GM19463 (cell line): ENCODE measurements at regions not wholly inside any gene's neighbourhood (a gene's known extent, or its start where the extent isn't known, plus 50 kb on each side); places are given as distances from the start of the nearest gene placed in this dataset.

ENCODE experiments used
- ATAC-seq: cut with Tn5 transposase; IDR thresholded peaks from one replicate; pipeline ENCODE4 v1.9.1; 2021; ENCODE audit warnings: mild to moderate bottlenecking, moderate library complexity; ENCODE audit not compliant: unreplicated experiment

- ATAC-seq, result no peak
Measured at GRCh38 chr14:98446508-98446907, 825.5 kb downstream of the BCL11B start.

DNA sequence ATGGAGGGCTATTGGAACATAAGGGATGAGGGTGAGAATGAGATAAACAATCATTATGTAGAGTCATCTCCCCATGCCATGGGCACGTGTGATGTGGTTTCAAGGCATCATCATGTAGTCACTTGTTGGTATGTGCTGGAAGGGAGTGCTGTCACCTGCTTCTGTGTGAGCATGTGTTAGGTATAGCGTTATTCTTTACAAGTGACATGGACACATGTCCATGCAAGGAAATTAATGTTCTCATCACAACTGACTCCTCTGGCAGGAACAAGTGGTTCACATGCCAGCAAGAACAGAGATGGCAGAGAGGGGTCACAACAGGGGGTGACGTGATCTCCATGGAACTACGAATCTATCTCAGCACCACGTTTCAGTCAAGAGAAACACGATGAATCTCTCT, 815.8 kb downstream of the BCL11B start:
- no peak for ATAC-seq

- ATAC-seq, result no peak
Measured at GRCh38 chr14:98458702-98459101, 813.3 kb downstream of the BCL11B start.

- ATAC-seq, result no peak
Measured at GRCh38 chr14:98462908-98463307, 809.1 kb downstream of the BCL11B start.

DNA sequence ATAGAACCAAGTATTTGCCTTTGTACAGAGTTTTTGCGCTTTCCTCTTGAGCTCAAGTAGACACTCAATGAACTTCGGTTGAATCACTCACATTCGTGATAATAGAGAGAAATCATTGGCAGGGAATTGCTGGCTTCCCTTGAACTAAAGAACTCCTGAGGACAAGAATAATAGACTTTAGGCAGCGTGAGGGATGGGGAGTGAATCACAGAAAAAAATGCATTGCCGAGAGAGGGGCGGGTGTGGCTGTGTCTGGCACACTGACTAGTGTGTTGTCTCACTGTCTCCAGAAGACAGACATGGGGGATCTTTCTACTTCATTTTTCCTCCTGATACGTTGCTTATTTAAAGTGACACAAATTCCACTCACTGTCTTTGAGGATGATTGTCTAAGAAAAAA, 805.2 kb downstream of the BCL11B start:
- no peak for ATAC-seq

GRCh38 chr14:98470663-98471062, 801.3 kb downstream of the BCL11B start:
- no peak for ATAC-seq

DNA sequence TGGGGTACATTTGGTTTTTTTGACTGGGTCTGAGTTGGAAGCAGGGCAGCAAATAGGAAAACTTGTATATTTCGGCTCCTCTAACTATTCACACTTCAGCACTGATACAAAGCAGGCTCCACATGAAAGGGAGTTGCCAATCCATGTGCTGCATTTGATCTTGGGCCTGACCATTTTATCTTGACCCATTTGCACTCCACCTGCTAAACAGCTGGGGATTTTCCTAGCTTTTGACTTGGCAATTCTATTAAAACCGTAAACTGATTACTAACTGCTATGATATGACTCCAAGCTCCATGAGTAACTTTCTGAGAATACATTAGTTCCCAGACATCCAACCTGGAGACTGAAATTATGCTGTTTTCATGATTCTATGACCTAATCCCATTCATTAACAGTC, 797.1 kb downstream of the BCL11B start:
- ATAC-seq, result no peak

DNA sequence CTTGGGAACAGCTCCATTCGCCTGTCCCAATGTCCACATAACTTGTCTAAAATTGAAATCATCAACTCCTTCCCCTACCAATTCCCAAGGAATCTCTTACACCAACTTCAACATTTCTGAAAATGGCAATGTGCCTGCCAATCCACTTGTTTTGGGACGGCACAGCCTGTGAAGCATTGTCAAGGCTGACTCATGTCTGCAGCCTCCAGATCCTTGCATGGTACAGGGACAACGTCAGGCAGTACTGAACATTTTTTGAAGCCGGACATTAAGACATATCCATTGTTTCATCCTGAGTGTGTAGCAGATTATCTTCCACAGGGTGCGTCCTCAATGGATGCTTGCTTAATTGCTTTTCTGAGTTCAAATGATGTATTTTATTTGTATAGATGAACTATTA, 794.1 kb downstream of the BCL11B start:
- ATAC-seq, result no peak

GRCh38 chr14:98489115-98489514, 782.9 kb downstream of the BCL11B start:
- ATAC-seq, result no peak

DNA sequence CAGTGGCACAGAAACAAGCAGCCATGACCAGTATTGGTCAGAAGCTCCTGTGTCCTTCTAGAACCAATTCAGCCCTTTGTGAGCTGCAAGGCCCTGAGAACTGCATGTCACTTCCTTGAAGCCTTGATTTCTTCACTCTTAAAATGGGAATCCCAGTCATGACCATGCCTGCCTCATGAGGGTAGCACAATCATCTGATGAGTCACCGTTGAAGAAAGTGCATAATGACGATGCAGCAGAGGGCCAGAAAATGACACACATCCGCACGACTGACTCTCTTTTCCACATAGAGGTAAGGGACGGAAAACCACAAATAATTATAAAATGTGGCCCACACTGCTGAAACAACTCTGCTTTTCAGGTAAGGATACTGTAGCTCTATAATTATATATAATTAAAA, 777.4 kb downstream of the BCL11B start:
- no peak for ATAC-seq

GRCh38 chr14:98498019-98498885, 773.7 kb downstream of the BCL11B start:
- no peak for ATAC-seq

DNA sequence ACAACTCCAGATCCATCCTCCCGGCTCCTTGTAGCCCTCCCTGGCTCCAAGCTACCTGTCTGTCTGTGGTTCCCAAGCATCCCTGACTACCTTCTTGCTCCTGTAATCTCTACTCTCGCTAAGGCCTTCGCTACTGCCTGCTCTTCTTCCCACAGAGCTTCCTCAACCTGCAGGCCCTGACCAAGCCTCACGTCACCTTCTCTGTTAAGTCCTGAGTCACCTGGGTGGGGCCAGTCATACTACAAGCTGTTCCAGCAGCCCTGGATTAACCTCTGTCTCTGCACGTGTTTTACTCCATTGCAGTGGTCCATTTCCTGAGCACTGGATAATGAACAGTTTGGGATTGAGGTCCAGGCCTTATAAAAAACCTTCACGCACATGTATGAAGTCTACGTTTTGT, 770.7 kb downstream of the BCL11B start:
- ATAC-seq, result no peak

- no peak for ATAC-seq
Measured at GRCh38 chr14:98501836-98502235, 770.2 kb downstream of the BCL11B start.

GRCh38 chr14:98503086-98503815, 768.7 kb downstream of the BCL11B start:
- ATAC-seq, result no peak

GRCh38 chr14:98507264-98507663, 764.7 kb downstream of the BCL11B start:
- ATAC-seq, result no peak

- ATAC-seq, result no peak
Measured at GRCh38 chr14:98510392-98510791, 761.6 kb downstream of the BCL11B start.

- no peak for ATAC-seq
Measured at GRCh38 chr14:98512501-98513251, 759.3 kb downstream of the BCL11B start.

GRCh38 chr14:98513558-98513957, 758.4 kb downstream of the BCL11B start:
- no peak for ATAC-seq

GRCh38 chr14:98514016-98514415, 758.0 kb downstream of the BCL11B start:
- ATAC-seq, result no peak

DNA sequence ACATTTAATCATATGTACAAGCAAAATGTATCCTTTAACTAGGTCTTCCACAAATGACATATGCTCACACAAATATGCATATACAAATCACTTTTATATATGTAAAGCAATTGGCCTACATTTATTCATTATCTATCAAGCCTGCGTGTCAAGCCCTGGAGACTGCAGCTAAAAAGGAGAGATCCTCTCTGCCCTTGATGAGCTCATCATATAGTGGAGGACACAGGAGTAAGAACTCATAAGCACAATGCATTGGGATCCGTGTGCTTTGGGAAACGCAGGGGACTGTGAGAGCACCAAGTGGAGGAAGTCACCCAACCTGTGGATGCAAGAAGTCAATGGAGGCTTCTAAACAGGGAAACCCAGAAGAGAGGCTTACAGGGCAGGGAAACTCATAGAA, 735.7 kb downstream of the BCL11B start:
- ATAC-seq, result no peak

GRCh38 chr14:98542316-98542715, 729.7 kb downstream of the BCL11B start:
- ATAC-seq, result no peak

DNA sequence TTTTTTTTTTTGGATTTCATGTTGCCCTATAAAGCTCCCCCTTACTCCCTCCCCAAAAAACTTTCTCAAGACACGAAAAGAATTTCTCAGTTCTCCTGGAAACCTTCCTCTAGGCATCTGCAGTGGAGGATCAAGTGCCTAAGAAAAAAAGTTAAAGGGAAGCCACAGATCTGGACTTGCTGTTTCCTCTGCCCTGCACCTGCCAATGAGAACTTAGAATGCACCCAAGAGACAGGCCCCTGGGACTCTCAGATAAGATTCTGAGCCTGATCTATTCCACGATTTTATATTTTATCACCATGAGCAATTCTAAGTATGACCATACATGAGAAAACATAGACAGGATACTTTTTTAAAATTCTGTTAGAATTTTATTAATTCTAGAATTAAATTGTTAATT, 728.9 kb downstream of the BCL11B start:
- no peak for ATAC-seq
